H1 (cell line): ENCODE measurements at regions not wholly inside any gene's neighbourhood (a gene's known extent, or its start where the extent isn't known, plus 50 kb on each side); places are given as distances from the start of the nearest gene placed in this dataset.

Experiments used
- CTCF ChIA-PET: fragments of 300-600 bp; sonication (Branson Sonifier 250); formaldehyde crosslinking; loops from one replicate; lab custom pipeline; 2021; ENCODE audit not compliant: partially characterized antibody; lab: Charles Lee
- POLR2A ChIA-PET: fragments of 300-600 bp; sonication (Branson Sonifier 250); formaldehyde crosslinking; loops from one replicate; lab custom pipeline; 2021; ENCODE audit warnings: inconsistent platforms; ENCODE audit not compliant: partially characterized antibody; lab: Charles Lee
- DNase-seq, 2 experiments: peaks; one replicate each; pipeline versions ENCODE4 v3.0.0 to v3.0.0-alpha.2; 2010 to 2022; ENCODE audit warnings: low spot score in 2 of 2, low read depth in 1 of 2, mixed read lengths in 1 of 2
- FAIRE-seq: peaks from 2 replicates; lab custom pipeline; 2011; peaks lifted over from hg19 to GRCh38; lab: Jason Lieb, UNC
- H2AFZ ChIP-seq: 2 replicates; pipeline ENCODE4 v1.8.1; 2012; ENCODE audit warnings: low read length, inconsistent platforms
- H2AK5ac ChIP-seq: 2 replicates; pipeline ENCODE4 v1.6.1; 2013; ENCODE audit warnings: low read depth, low read length
- H2BK120ac ChIP-seq: replicated peaks from 2 replicates; pipeline ENCODE3; 2013; ENCODE audit warnings: low read depth, low read length, inconsistent platforms
- H2BK12ac ChIP-seq: 2 replicates; pipeline ENCODE4 v1.6.1; 2013; ENCODE audit warnings: low read depth, low read length
- H2BK15ac ChIP-seq: 2 replicates; pipeline ENCODE4 v1.6.1; 2013; ENCODE audit warnings: low read length
- H2BK20ac ChIP-seq: 2 replicates; pipeline ENCODE4 v1.6.1; 2013; ENCODE audit warnings: low read length
- H2BK5ac ChIP-seq: 2 replicates; pipeline ENCODE4 v1.6.1; 2013; ENCODE audit warnings: low read depth, low read length
- H3K14ac ChIP-seq: 2 replicates; pipeline ENCODE4 v1.6.1; 2013; ENCODE audit warnings: inconsistent platforms; ENCODE audit not compliant: insufficient read length
- H3K18ac ChIP-seq: 2 replicates; pipeline ENCODE4 v1.6.1; 2013; ENCODE audit warnings: low read length; ENCODE audit errors: extremely low read depth
- H3K23ac ChIP-seq: 2 replicates; pipeline ENCODE4 v1.6.1; 2013; ENCODE audit warnings: inconsistent platforms; ENCODE audit not compliant: insufficient read length
- H3K23me2 ChIP-seq: 2 replicates; pipeline ENCODE4 v1.6.1; 2013; ENCODE audit warnings: low read depth, low read length
- H3K27ac ChIP-seq: 2 replicates; pipeline ENCODE4 v1.6.1; 2011; ENCODE audit warnings: low read depth, low read length, inconsistent platforms
- H3K27me3 ChIP-seq, 4 experiments: replicated peaks in 1 of 4; 1 replicate in 1 of 4; 2 replicates in 3 of 4; pipeline versions ENCODE4 v1.6.1 to v1.8.1; 2011 to 2013; ENCODE audit warnings: low read length in 3 of 4, mild to moderate bottlenecking in 3 of 4, inconsistent platforms in 2 of 4, mixed read lengths in 2 of 4, moderate library complexity in 1 of 4; ENCODE audit not compliant: control insufficient read depth in 3 of 4, insufficient read depth in 3 of 4; ENCODE audit errors: extremely low read depth in 1 of 4
- H3K36me3 ChIP-seq, 4 experiments: 2 replicates each; pipeline versions ENCODE4 v1.6.1 to v1.8.1; 2011 to 2013; ENCODE audit warnings: mild to moderate bottlenecking in 4 of 4, low read length in 3 of 4, moderate library complexity in 2 of 4, control low read depth in 1 of 4, inconsistent platforms in 1 of 4; ENCODE audit not compliant: insufficient read depth in 4 of 4, control insufficient read depth in 2 of 4
- H3K4ac ChIP-seq: replicated peaks from 2 replicates; pipeline ENCODE3; 2013; ENCODE audit warnings: low read length, low read depth, mixed read lengths, inconsistent platforms; ENCODE audit not compliant: insufficient read length
- H3K4me1 ChIP-seq, 4 experiments: replicated peaks in 1 of 4; 1 replicate in 1 of 4; 2 replicates in 3 of 4; pipeline versions ENCODE4 v1.6.1 to v1.8.1; 2011 to 2013; ENCODE audit warnings: low read length in 3 of 4, inconsistent platforms in 2 of 4, mixed read lengths in 1 of 4; ENCODE audit not compliant: insufficient read depth in 4 of 4, control insufficient read depth in 3 of 4
- H3K4me2 ChIP-seq, 2 experiments: 2 replicates each; pipeline versions ENCODE4 v1.6.1 to v1.8.1; 2011 to 2013; ENCODE audit warnings: low read depth in 2 of 2, low read length in 2 of 2, control low read depth in 1 of 2, inconsistent platforms in 1 of 2, mild to moderate bottlenecking in 1 of 2; ENCODE audit not compliant: insufficient read depth in 1 of 2
- H3K4me3 ChIP-seq, 4 experiments: fragments of 200-600, 300-600 bp in 1 of 4; sonication (generic), shearing (Covaris generic), sonication (Bioruptor Twin) in 1 of 4; 2 replicates each; pipeline versions ENCODE4 v1.5.1 to v1.8.1; 2011 to 2016; ENCODE audit warnings: low read length in 4 of 4, low read depth in 3 of 4, control low read depth in 2 of 4, inconsistent platforms in 2 of 4, mild to moderate bottlenecking in 2 of 4, mixed read lengths in 1 of 4, moderate library complexity in 1 of 4; ENCODE audit not compliant: insufficient read depth in 2 of 4; ENCODE audit errors: extremely low read depth in 1 of 4
- H3K56ac ChIP-seq: replicated peaks from 2 replicates; pipeline ENCODE3; 2013; ENCODE audit warnings: low read depth, mild to moderate bottlenecking, mixed read lengths, low read length, inconsistent platforms; ENCODE audit not compliant: insufficient read length
- H3K79me1 ChIP-seq: 2 replicates; pipeline ENCODE4 v1.6.1; 2013; ENCODE audit warnings: low read depth, low read length, control low read depth
- H3K79me2 ChIP-seq, 2 experiments: 2 replicates each; pipeline versions ENCODE4 v1.6.1 to v1.8.1; 2012 to 2013; ENCODE audit warnings: low read length in 2 of 2, mild to moderate bottlenecking in 2 of 2, inconsistent platforms in 1 of 2; ENCODE audit not compliant: insufficient read depth in 2 of 2, control insufficient read depth in 1 of 2
- H3K9ac ChIP-seq, 4 experiments: replicated peaks in 1 of 4; 1 replicate in 1 of 4; 2 replicates in 3 of 4; pipeline versions ENCODE4 v1.6.1 to v1.8.1; 2011 to 2013; ENCODE audit warnings: low read depth in 3 of 4, low read length in 3 of 4, control low read depth in 2 of 4, mild to moderate bottlenecking in 2 of 4, moderate library complexity in 2 of 4, inconsistent platforms in 1 of 4; ENCODE audit errors: extremely low read depth in 1 of 4
- H3K9me3 ChIP-seq, 2 experiments: 2 replicates each; pipeline versions ENCODE4 v1.6.1 to v1.8.1; 2012 to 2013; ENCODE audit warnings: mild to moderate bottlenecking in 2 of 2, moderate library complexity in 2 of 2, control low read depth in 1 of 2, inconsistent platforms in 1 of 2, low read depth in 1 of 2, low read length in 1 of 2, mixed read lengths in 1 of 2; ENCODE audit not compliant: insufficient read depth in 2 of 2
- H4K20me1 ChIP-seq, 2 experiments: replicated peaks in 1 of 2; 2 replicates each; pipeline versions ENCODE3 to v1.8.1; 2011 to 2013; ENCODE audit warnings: inconsistent platforms in 2 of 2, low read length in 2 of 2, mild to moderate bottlenecking in 1 of 2; ENCODE audit not compliant: insufficient read depth in 2 of 2, control insufficient read depth in 1 of 2
- H4K5ac ChIP-seq: 2 replicates; pipeline ENCODE4 v1.6.1; 2013; ENCODE audit warnings: low read length, low read depth, mixed read lengths, inconsistent platforms; ENCODE audit not compliant: insufficient read length
- H4K8ac ChIP-seq: 2 replicates; pipeline ENCODE4 v1.8.0; 2013; ENCODE audit warnings: mild to moderate bottlenecking, moderate library complexity, low read length, inconsistent platforms; ENCODE audit not compliant: insufficient read depth; ENCODE audit errors: extremely low read depth
- H4K91ac ChIP-seq: replicated peaks from 2 replicates; pipeline ENCODE3; 2013; ENCODE audit warnings: low read length, mixed read lengths, inconsistent platforms; ENCODE audit not compliant: insufficient read length
- CHD7 ChIP-seq: fragments of 300-600 bp; sonication (generic); IDR thresholded peaks from 2 replicates; pipeline ENCODE4 v1.7.1; 2012; ENCODE audit warnings: low read length, moderate library complexity, mild to moderate bottlenecking, inconsistent platforms; ENCODE audit not compliant: insufficient replicate concordance
- HDAC6 ChIP-seq: IDR thresholded peaks from one replicate; pipeline ENCODE4 v1.7.1; 2012; ENCODE audit warnings: low read depth, mild to moderate bottlenecking, inconsistent platforms, low read length, moderate library complexity

GRCh38 chr3:148642214-148642613 is 55.5 kb upstream of the AGTR1 start:
- Histone ChIP-seq H3K4ac (no peak overlapping the region), H3K23ac (no peak overlapping the region), H2BK15ac (no peak overlapping the region), H2AFZ (no peak overlapping the region), H3K4me3 (no peak overlapping the region), H3K4me2 (no peak overlapping the region), H4K5ac (no peak overlapping the region), H3K36me3 (no peaks in the 10 kb centered on the region; a peak in 1 of 8 replicates), H3K4me1 (peaks cover 0 to 4% (median 0%) of the 10 kb centered on the region in 4 experiments; a peak in 1 of 7 replicates), H2BK12ac (no peak overlapping the region), H4K20me1 (no peaks in the 10 kb centered on the region), H4K91ac (no peak overlapping the region), H3K23me2 (no peaks in the 10 kb centered on the region; the same call in 1 of the 2 replicates), H4K8ac (no peak overlapping the region), H3K27me3 (no peaks in the 10 kb centered on the region), H3K9ac (no peak overlapping the region), H3K9me3 (no peaks in the 10 kb centered on the region), H2BK20ac (no peak overlapping the region), H3K18ac (no peak overlapping the region), H3K14ac (no peak overlapping the region), H3K27ac (no peak overlapping the region), H3K56ac (no peak overlapping the region), H3K79me1 (no peaks in the 10 kb centered on the region), H3K79me2 (no peaks in the 10 kb centered on the region), H2BK5ac (no peak overlapping the region), H2BK120ac (no peak overlapping the region), H2AK5ac (no peak overlapping the region)
- ChIA-PET POLR2A (no interaction called here), CTCF (interaction anchor here (1.7 kb wide), 1 partner anchor 229 kb away, joined by 3 read pairs; no protein-coding TSS in a partner anchor)
- DNase-seq (no peak), FAIRE-seq (no peak)
- no peak for TF ChIP-seq CHD7
- no peak for TF ChIP-seq HDAC6
